ENCODE measurements at regions not wholly inside any gene's neighbourhood (a gene's known extent, or its start where the extent isn't known, plus 50 kb on each side); places are given as distances from the start of the nearest gene placed in this dataset.
"Not testable (repeated sequence)": the region's sequence is repeated elsewhere in the genome, so short reads cannot be mapped to it uniquely, and the experiment has no call there.

- DNase-seq (ENCODE audit: low read depth in 2 of 2): no peak
Observed at GRCh38 chr2:242027676-242028450, 158.3 kb downstream of the RTP5 start.

DNA sequence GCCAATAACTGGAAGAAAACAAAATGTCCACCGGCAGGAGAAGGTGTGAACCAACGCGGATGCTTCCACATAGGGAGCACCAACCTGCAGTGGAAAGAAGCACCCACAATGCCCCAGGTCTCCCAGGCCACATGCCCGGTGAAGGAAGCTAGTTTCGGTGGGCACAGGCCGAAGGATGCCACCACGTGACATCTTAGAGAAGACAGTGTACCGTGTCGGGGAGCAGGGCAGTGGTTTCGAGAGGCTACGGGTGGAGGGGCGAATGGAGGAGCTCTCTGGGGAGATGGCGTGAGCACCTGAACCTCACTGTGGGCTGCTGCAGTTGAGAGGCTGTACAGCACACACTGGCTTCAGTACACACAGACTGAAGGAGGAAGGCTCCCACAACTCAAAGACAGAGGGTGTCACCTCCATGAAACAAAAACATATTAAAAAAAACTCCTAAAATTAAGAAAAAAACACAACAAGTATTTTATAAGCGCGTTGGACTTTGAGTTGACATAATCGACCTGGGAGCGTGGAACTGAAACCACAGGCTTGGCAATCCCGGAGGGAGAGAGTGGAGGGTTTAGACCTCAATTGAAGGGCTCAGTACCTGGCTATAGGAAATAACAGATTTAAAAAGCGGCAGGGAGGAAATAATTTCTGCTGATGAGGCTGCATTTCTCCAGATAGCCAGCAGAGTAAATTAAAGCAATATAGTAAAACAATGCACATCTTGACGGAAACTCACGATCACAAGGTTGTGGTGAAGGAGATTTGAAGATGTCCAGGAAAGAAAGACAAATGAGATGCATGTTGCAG lies 160.1 kb downstream of the RTP5 start:
- no peak for DNase-seq (ENCODE audit: low read depth in 2 of 2)

- DNase-seq (ENCODE audit: low read depth in 2 of 2): no peak
Observed at GRCh38 chr2:242030226-242030575, 160.7 kb downstream of the RTP5 start.

- DNase-seq (ENCODE audit: low read depth in 2 of 2): no peak
Observed at GRCh38 chr2:242030858-242031257, 161.3 kb downstream of the RTP5 start.

DNA sequence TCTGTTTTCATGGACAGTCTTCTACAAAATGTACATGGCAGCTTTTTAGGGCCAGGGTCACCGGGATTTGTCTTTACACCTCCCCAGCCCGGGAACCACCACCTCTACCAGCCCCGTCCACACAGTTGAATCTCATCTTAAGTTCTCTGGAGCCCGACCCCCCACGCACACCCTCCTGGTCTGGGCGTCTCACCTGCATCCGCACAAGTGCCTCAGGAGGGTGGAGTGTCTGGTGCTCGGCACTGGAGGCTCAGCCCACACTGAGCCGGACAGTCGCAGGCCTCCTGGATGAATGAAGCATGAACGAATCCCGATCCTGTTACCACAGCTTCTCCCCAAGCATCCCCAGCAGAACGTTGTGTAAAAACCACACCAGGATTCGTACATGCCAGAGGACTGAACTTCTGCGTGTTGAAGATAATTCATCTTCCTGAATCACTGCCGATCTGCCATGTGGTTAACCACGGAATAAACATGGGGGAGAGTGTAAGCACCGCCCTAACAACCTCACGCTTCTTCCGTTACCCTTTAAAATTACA lies 162.0 kb downstream of the RTP5 start:
- peak in 1 of 2 donors; percentile 24 for DNase-seq (ENCODE audit: low read depth in 2 of 2)

DNA sequence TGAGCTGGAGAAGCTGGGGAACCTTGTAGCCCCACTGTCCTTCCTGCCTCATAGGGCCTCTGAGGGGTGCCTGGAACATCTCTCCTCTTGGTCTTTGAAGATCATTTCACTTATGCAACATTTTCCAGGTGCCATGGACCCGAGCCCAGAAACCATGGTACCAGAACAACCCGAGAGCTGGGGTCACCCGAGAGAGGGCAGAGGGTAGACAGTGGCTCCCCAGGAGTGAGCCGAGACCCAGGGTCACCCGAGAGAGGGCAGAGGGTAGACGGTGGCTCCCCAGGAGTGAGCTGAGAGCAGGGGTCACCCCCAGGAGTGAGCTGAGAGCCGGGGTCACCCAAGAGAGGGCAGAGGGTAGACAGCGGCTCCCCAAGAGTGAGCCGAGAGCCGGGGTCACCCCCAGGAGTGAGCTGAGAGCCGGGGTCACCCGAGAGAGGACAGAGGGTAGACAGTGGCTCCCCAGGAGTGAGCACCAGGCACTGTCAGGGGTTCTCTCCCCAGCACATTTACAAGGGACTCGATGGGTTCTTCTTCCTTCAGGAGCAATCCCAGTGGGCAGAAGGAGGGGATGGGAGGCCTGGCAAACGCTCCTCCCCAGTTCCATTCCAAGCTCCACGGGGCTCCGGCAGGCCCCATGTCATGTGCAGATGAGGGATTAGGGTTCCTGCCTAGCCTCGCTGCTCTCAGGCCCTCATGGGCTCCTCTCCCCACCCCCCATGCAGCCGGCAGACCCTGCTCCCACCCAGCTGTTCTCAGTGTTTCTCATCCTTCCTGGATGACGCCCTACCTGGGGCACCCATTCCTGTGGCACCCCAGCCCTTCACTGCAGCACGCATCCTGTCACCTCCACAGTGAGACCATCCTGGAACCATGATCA lies 163.5 kb downstream of the RTP5 start:
- DNase-seq (ENCODE audit: low read depth in 2 of 2): no peak

GRCh38 chr2:242034138-242034537 lies 164.6 kb downstream of the RTP5 start:
- DNase-seq (ENCODE audit: low read depth in 2 of 2): no peak

- DNase-seq (ENCODE audit: low read depth in 2 of 2): no peak
Observed at GRCh38 chr2:242034996-242035814, 165.7 kb downstream of the RTP5 start.

DNA sequence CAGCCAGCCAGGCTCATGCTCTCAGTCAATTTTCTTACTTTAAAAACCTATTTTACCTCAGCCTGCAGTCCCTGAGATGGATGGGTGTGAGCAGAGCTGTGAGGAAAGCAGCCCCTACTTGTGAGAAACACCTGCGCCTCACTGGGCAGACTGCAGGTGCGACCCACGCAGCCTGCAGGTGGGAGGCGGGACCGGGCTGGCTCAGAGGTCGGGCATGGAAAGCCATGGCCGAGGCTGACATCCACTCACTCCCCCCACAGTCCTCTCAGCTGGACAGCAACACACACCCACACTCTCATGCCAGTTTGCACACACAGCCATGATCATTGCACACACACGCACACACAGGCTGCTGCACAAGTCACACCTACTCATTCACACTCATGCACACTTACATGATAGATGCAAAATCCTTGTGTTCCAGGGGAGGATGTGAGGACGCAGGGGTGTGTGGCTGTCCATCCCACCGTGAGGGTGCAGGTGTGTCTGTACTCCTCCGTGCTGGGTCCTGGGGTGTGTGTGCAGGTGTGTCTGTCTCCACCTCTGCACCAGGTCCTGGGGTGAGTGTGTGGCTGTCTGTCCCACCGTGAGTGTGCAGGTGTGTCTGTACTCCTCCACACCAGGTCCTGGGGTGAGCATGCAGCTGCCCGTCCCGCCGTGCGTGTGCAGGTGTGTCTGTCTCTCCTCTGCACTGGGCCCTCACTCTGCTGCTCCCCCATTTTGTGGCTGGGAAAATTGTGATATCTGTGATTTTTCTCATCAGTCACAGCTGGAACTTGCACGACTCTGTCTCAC lies 166.5 kb downstream of the RTP5 start:
- no peak for DNase-seq (ENCODE audit: low read depth in 2 of 2)

- DNase-seq (ENCODE audit: low read depth in 2 of 2): no peak
Observed at GRCh38 chr2:242036653-242036950, 167.1 kb downstream of the RTP5 start.

DNA sequence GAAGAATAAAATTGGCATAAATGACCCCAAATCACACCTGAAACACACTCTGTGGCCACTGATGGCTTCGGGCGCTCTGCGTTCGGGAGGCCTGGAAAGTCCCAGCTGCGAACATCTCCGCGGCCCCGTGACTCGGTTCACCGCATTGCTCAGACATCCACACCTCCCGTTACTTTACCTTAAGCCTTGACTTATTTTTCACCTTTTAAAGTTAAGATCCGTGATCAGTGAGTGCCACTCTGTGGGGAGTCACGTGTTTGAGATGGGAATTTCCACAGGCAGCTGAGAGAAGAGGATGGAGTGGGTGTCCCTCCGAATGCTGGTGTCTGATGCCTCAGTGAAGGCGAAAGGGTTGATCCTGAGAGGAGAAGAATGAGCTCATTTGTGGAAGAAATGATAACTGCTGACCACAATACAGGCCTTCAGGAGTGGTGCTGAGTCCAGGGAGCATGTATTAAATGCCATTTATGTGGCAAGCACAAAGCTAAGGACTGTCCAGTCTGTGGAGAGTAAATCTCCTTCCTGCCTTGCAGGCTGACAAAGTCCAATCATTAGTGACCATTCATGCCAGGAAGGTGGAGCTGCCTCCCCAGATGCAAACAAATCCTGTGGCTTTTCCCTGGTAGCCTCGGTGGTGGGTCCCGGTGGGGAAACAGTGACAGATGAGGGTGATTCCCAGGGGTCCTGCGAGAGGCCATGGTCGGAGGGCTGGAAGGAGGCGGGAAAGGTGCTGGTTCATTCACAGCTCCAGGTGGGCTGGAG lies 168.8 kb downstream of the RTP5 start:
- DNase-seq (ENCODE audit: low read depth in 2 of 2): no peak

DNA sequence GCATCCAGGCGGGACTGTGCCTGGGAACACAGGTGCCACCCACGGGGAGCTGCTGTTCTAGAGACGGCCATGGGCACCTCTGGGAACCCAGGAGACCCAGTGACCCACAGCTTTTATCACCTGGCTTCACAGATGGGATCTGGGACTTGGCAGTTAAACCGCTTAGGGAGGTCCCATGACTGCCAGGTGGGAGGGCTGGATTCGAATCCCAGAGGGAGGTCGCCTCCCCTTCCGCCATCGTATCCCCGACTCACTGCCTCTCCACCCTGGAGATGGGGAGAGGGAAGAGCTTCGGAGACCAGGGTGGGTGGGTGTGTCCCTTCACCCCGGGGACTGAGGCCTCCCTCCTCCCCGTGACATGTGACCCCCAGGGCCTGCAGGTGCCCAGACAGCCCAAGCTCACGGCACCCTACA lies 169.4 kb downstream of the RTP5 start:
- no peak for DNase-seq (ENCODE audit: low read depth in 2 of 2)

DNA sequence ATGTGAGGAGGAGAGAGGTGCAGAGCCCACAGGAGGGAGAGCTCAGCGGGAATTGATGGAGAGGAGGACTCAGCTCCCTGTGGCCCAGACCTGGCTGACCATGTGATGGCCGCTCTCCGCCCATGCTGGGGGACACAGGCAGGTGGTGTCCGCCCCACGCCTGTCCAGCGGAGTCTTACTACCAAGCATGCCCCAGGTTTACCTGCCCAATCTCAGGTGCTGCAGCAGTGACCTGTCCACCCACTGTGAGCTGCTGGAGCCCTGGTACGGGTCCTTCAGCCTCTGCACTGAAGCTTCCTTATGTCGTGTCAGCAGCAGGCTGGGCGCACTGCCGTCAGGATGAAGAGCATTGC lies 170.8 kb downstream of the RTP5 start:
- no peak for DNase-seq (ENCODE audit: low read depth in 2 of 2)

GRCh38 chr2:242040681-242041080 lies 171.2 kb downstream of the RTP5 start:
- no peak for DNase-seq (ENCODE audit: low read depth in 2 of 2)

DNA sequence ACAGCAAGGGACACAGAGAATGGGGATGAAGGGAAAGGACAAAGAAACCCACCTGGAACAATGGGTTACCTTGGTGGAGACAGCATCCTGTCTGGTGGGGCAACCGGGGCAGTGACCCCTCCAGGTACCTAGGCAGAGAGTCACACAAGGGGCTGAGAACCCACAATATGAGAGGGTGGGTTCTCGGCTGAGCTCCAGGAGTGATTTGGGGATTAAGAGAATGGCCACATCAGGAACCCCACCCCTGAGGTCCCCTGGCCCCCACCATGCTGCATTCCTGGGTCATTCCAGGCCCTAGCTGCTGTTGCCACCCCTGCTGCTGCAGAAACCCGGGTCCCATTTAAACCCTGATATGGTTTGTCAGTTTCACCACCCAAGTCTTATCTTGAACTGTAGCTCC lies 172.3 kb downstream of the RTP5 start:
- no peak for DNase-seq (ENCODE audit: low read depth in 2 of 2)

- DNase-seq (ENCODE audit: low read depth in 2 of 2): no peak
Observed at GRCh38 chr2:242043538-242044312, 174.2 kb downstream of the RTP5 start.

- DNase-seq (ENCODE audit: low read depth in 2 of 2): no peak
Observed at GRCh38 chr2:242044313-242044590, 174.7 kb downstream of the RTP5 start.

- not testable (repeated sequence) for DNase-seq (ENCODE audit: low read depth in 2 of 2)
Observed at GRCh38 chr2:242045596-242046144, 176.1 kb downstream of the RTP5 start.
